Breast epithelium (tissue), 3 donors: ENCODE measurements at regions not wholly inside any gene's neighbourhood (a gene's known extent, or its start where the extent isn't known, plus 50 kb on each side); places are given as distances from the start of the nearest gene placed in this dataset.

Source experiments
- CTCF ChIP-seq, 3 donors: fragments of 450-650 bp; IDR thresholded peaks; one replicate each; pipeline ENCODE4 v1.5.1; 2016 to 2017; ENCODE audit warnings: antibody characterized with exemption in 3 of 3, mild to moderate bottlenecking in 3 of 3, moderate library complexity in 3 of 3
- POLR2A ChIP-seq: fragments of 450-650 bp; IDR thresholded peaks from one replicate; pipeline ENCODE4 v1.6.1; 2016; ENCODE audit warnings: antibody characterized with exemption, mild to moderate bottlenecking, moderate library complexity
- POLR2AphosphoS5 ChIP-seq, 3 donors: sonication (generic); formaldehyde crosslinking; IDR thresholded peaks; one replicate each; pipeline ENCODE4 v1.6.1; 2017; ENCODE audit warnings: antibody characterized with exemption in 3 of 3

GRCh38 chr4:152176627-152177214 is 359.2 kb downstream of the FBXW7 start:
- TF ChIP-seq CTCF (IDR thresholded peaks at IDR 0.05) (no peak), POLR2A (no peak), POLR2AphosphoS5 (IDR thresholded peaks at IDR 0.05) (no peak)
